ENCODE measurements at regions not wholly inside any gene's neighbourhood (a gene's known extent, or its start where the extent isn't known, plus 50 kb on each side); places are given as distances from the start of the nearest gene placed in this dataset.

GRCh38 chr12:88644946-88645702 lies 64.9 kb upstream of the KITLG start:
- TF ChIP-seq CTCF (IDR thresholded peaks at IDR 0.05 in 4 of 5, conservative IDR thresholded peaks at IDR 0.05 in 1 of 5) (no peak), POLR2A (IDR thresholded peaks at IDR 0.05) (no peak)
